ENCODE measurements at regions not wholly inside any gene's neighbourhood (a gene's known extent, or its start where the extent isn't known, plus 50 kb on each side); places are given as distances from the start of the nearest gene placed in this dataset.

DNA sequence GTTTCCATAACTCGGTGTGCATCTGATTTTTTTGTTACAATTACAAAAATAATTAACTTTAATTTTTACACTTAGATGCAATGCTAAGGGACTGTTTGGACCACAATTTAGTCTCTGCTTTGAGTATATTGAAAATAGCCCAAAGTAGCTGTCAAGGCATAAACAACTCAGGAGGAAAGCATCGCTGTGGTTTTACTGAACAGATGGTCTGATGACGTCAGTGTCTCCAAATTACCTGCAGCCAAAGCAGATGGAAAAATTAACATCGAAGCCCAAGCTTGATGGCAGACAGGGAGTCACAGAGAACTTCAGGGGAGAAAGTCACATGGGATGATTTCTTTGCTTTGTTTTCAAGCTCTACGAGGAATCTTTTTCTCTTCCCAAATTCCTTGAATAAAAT is 83.1 kb upstream of the PLCL2 start:
- peaks cover 4% of the 10 kb centered on the region for H3K9me3 Mint-ChIP-seq
- ATAC-seq (no peak), DNase-seq (ENCODE audit: low spot score) (no peak)
- Histone ChIP-seq H3K27ac (ENCODE audit: low read depth) (no peak overlapping the region), H3K4me3 (no peak overlapping the region), H3K79me2 (replicated peaks; ENCODE audit: insufficient read depth) (no peaks in the 10 kb centered on the region), H3K27me3 (ENCODE audit: insufficient read depth) (no peaks in the 10 kb centered on the region), H3K4me1 (ENCODE audit: insufficient read depth) (peaks cover 13% of the 10 kb centered on the region), H3K4me2 (no peak overlapping the region), H2AFZ (no peak overlapping the region), H3K9me2 (ENCODE audit: insufficient read depth) (peaks cover 21% of the 10 kb centered on the region), H3K36me3 (ENCODE audit: insufficient read depth) (no peaks in the 10 kb centered on the region), H3F3A (replicated peaks; ENCODE audit: low read depth) (no peaks in the 10 kb centered on the region), H4K20me1 (replicated peaks; ENCODE audit: insufficient read depth) (no peaks in the 10 kb centered on the region)
- H3K4me3 Mint-ChIP-seq, result no peak overlapping the region
- TF ChIP-seq STAT1 (IDR thresholded peaks at IDR 0.05; ENCODE audit: unreplicated experiment), result no peak
- TF ChIP-seq, protein P1, sequence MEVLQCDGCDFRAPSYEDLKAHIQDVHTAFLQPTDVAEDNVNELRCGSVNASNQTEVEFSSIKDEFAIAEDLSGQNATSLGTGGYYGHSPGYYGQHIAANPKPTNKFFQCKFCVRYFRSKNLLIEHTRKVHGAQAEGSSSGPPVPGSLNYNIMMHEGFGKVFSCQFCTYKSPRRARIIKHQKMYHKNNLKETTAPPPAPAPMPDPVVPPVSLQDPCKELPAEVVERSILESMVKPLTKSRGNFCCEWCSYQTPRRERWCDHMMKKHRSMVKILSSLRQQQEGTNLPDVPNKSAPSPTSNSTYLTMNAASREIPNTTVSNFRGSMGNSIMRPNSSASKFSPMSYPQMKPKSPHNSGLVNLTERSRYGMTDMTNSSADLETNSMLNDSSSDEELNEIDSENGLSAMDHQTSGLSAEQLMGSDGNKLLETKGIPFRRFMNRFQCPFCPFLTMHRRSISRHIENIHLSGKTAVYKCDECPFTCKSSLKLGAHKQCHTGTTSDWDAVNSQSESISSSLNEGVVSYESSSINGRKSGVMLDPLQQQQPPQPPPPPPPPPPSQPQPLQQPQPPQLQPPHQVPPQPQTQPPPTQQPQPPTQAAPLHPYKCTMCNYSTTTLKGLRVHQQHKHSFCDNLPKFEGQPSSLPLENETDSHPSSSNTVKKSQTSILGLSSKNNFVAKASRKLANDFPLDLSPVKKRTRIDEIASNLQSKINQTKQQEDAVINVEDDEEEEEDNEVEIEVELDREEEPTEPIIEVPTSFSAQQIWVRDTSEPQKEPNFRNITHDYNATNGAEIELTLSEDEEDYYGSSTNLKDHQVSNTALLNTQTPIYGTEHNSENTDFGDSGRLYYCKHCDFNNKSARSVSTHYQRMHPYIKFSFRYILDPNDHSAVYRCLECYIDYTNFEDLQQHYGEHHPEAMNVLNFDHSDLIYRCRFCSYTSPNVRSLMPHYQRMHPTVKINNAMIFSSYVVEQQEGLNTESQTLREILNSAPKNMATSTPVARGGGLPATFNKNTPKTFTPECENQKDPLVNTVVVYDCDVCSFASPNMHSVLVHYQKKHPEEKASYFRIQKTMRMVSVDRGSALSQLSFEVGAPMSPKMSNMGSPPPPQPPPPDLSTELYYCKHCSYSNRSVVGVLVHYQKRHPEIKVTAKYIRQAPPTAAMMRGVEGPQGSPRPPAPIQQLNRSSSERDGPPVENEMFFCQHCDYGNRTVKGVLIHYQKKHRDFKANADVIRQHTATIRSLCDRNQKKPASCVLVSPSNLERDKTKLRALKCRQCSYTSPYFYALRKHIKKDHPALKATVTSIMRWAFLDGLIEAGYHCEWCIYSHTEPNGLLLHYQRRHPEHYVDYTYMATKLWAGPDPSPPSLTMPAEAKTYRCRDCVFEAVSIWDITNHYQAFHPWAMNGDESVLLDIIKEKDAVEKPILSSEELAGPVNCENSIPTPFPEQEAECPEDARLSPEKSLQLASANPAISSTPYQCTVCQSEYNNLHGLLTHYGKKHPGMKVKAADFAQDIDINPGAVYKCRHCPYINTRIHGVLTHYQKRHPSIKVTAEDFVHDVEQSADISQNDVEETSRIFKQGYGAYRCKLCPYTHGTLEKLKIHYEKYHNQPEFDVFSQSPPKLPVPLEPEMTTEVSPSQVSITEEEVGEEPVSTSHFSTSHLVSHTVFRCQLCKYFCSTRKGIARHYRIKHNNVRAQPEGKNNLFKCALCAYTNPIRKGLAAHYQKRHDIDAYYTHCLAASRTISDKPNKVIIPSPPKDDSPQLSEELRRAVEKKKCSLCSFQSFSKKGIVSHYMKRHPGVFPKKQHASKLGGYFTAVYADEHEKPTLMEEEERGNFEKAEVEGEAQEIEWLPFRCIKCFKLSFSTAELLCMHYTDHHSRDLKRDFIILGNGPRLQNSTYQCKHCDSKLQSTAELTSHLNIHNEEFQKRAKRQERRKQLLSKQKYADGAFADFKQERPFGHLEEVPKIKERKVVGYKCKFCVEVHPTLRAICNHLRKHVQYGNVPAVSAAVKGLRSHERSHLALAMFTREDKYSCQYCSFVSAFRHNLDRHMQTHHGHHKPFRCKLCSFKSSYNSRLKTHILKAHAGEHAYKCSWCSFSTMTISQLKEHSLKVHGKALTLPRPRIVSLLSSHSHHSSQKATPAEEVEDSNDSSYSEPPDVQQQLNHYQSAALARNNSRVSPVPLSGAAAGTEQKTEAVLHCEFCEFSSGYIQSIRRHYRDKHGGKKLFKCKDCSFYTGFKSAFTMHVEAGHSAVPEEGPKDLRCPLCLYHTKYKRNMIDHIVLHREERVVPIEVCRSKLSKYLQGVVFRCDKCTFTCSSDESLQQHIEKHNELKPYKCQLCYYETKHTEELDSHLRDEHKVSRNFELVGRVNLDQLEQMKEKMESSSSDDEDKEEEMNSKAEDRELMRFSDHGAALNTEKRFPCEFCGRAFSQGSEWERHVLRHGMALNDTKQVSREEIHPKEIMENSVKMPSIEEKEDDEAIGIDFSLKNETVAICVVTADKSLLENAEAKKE (CRISPR knock-in tag; IDR thresholded peaks at IDR 0.05), result no peak
- TF ChIP-seq CREB1 (CRISPR knock-in tag; IDR thresholded peaks at IDR 0.05; ENCODE audit: low read depth), result no peak
- TF ChIP-seq ETS1 (IDR thresholded peaks at IDR 0.05), result no peak
- no peak for TF ChIP-seq ZNF114 (CRISPR knock-in tag; IDR thresholded peaks at IDR 0.05)
- TF ChIP-seq NANOG (IDR thresholded peaks at IDR 0.05; ENCODE audit: borderline replicate concordance), result no peak
- TF ChIP-seq REST (IDR thresholded peaks at IDR 0.05; ENCODE audit: unreplicated experiment), result no peak
- TF ChIP-seq ZNF331 (CRISPR knock-in tag; IDR thresholded peaks at IDR 0.05; ENCODE audit: low read depth), result no peak
- TF ChIP-seq POLR2AphosphoS5 (IDR thresholded peaks at IDR 0.05; ENCODE audit: low read depth), result no peak
- no peak for TF ChIP-seq EZH2phosphoT487 (IDR thresholded peaks at IDR 0.05; ENCODE audit: unreplicated experiment)
- peaks cover 14% of the 10 kb centered on the region for H3K4me1 Mint-ChIP-seq
- peaks cover 6% of the 10 kb centered on the region; the same call in 2 of the 3 replicates for H3K36me3 Mint-ChIP-seq (ENCODE audit: low read depth)
- no peak overlapping the region for H3K27ac Mint-ChIP-seq
- no peaks in the 10 kb centered on the region for H3K27me3 Mint-ChIP-seq (ENCODE audit: insufficient read depth, low read depth, poor library complexity)

Measured in GM23338 (cell line).